ENCODE measurements at regions not wholly inside any gene's neighbourhood (a gene's known extent, or its start where the extent isn't known, plus 50 kb on each side); places are given as distances from the start of the nearest gene placed in this dataset.

- no peak for DNase-seq (ENCODE audit: low read depth, low spot score)
- no peaks in the 10 kb centered on the region for H3K9me3 ChIP-seq (ENCODE audit: control insufficient read depth, insufficient read depth, low read length)
- no CpG with 5 or more reads among the region's 7 CpGs for WGBS (ENCODE audit: insufficient coverage, insufficient read length)
Measured at GRCh38 chr12:81963026-81963425, 203.9 kb upstream of the PPFIA2 start.

DNA sequence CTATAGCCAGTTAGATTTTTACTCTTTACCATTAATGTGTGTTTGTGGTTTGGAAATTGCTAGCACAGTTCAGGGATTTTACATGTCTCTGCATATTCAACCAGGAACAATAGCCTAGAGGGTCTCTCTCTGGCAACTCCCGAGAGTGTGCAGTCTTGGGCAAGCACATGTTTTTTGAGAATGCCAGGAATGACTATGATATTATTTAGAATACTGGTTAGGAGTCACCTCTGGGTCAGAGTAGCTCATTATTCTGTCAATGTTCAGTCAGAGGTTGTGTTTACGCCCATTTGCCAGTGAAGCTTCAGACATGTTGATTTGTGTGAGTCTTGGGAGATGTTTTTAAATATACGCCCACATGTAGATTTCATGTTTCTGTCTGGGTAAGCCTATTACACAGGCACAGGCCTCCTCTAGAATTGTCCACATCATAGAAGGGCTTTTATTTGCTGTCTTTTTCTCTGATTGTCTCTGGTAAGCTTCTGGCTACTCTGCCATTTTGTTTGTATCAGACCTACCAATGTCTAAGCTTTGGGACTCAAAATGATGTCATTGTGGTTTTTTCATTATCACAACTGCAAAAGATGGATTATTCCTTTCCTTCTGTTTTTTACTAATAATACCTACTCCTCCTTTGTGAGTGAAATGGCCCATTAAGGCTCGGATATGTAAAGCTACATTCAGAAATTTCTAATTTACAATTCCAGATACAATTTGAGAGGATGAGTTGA is 203.1 kb upstream of the PPFIA2 start:
- DNase-seq (ENCODE audit: low read depth, low spot score): no peak
- H3K27ac ChIP-seq (ENCODE audit: low read length): no peak overlapping the region
- no peaks in the 10 kb centered on the region for H3K4me1 ChIP-seq (ENCODE audit: control insufficient read depth, insufficient read depth, low read length)
- H3K9me3 ChIP-seq (ENCODE audit: control insufficient read depth, insufficient read depth, low read length): no peaks in the 10 kb centered on the region
- WGBS (ENCODE audit: insufficient coverage, insufficient read length): no CpG with 5 or more reads among the region's 4 CpGs
- H3K27me3 ChIP-seq (ENCODE audit: control insufficient read depth, insufficient read depth, low read length): no peaks in the 10 kb centered on the region
- no peaks in the 10 kb centered on the region for H3K36me3 ChIP-seq (ENCODE audit: control insufficient read depth, insufficient read depth, low read length)
- no peak overlapping the region for H3K4me3 ChIP-seq (ENCODE audit: low read length)

More at GRCh38 chr12:81963026-81963425, 203.9 kb upstream of the PPFIA2 start:
- Histone ChIP-seq H3K36me3 (ENCODE audit: control insufficient read depth, insufficient read depth, low read length) (no peaks in the 10 kb centered on the region), H3K27me3 (ENCODE audit: control insufficient read depth, insufficient read depth, low read length) (no peaks in the 10 kb centered on the region), H3K4me1 (ENCODE audit: control insufficient read depth, insufficient read depth, low read length) (no peaks in the 10 kb centered on the region), H3K27ac (ENCODE audit: low read length) (no peak overlapping the region), H3K4me3 (ENCODE audit: low read length) (no peak overlapping the region)

GRCh38 chr12:81958406-81958805 is 199.3 kb upstream of the PPFIA2 start:
- no peak for DNase-seq (ENCODE audit: low read depth, low spot score)

GRCh38 chr12:81957631-81958030 is 198.5 kb upstream of the PPFIA2 start:
- H3K36me3 ChIP-seq (ENCODE audit: control insufficient read depth, insufficient read depth, low read length): no peaks in the 10 kb centered on the region
- no peaks in the 10 kb centered on the region for H3K4me1 ChIP-seq (ENCODE audit: control insufficient read depth, insufficient read depth, low read length)
- no peak for DNase-seq (ENCODE audit: low read depth, low spot score)
- no peak overlapping the region for H3K4me3 ChIP-seq (ENCODE audit: low read length)
- H3K27me3 ChIP-seq (ENCODE audit: control insufficient read depth, insufficient read depth, low read length): no peaks in the 10 kb centered on the region
- H3K9me3 ChIP-seq (ENCODE audit: control insufficient read depth, insufficient read depth, low read length): no peaks in the 10 kb centered on the region
- H3K27ac ChIP-seq (ENCODE audit: low read length): no peak overlapping the region

More at GRCh38 chr12:81958406-81958805, 199.3 kb upstream of the PPFIA2 start:
- H3K27me3 ChIP-seq (ENCODE audit: control insufficient read depth, insufficient read depth, low read length): no peaks in the 10 kb centered on the region
- H3K4me1 ChIP-seq (ENCODE audit: control insufficient read depth, insufficient read depth, low read length): no peaks in the 10 kb centered on the region
- H3K4me3 ChIP-seq (ENCODE audit: low read length): no peak overlapping the region
- no peaks in the 10 kb centered on the region for H3K36me3 ChIP-seq (ENCODE audit: control insufficient read depth, insufficient read depth, low read length)
- WGBS (ENCODE audit: insufficient coverage, insufficient read length): no CpG with 5 or more reads among the region's 1 CpG
- H3K9me3 ChIP-seq (ENCODE audit: control insufficient read depth, insufficient read depth, low read length): no peaks in the 10 kb centered on the region
- no peak overlapping the region for H3K27ac ChIP-seq (ENCODE audit: low read length)

DNA sequence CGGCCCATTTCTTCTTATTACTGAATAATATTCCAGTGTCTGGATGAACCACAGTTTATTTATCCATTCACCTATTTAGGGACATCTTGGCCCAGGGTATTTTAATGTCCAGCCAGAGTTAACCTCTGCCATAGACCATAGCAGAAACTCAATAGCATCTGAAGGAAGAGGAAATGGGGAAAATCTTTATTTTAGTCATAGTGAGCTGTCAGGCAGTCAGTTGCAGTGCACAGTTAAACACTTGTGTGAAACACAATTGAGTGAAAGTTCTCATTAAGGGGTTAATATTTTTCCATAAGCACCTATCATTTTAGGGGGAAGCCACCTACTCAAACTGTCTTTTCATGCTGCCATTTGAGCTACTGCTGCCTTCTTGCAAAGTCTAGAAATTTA is 197.3 kb upstream of the PPFIA2 start:
- Histone ChIP-seq H3K4me3 (ENCODE audit: low read length) (no peak overlapping the region), H3K27me3 (ENCODE audit: control insufficient read depth, insufficient read depth, low read length) (no peaks in the 10 kb centered on the region), H3K4me1 (ENCODE audit: control insufficient read depth, insufficient read depth, low read length) (no peaks in the 10 kb centered on the region), H3K27ac (ENCODE audit: low read length) (no peak overlapping the region), H3K9me3 (ENCODE audit: control insufficient read depth, insufficient read depth, low read length) (no peaks in the 10 kb centered on the region), H3K36me3 (ENCODE audit: control insufficient read depth, insufficient read depth, low read length) (no peaks in the 10 kb centered on the region)
- DNase-seq (ENCODE audit: low read depth, low spot score): no peak
- WGBS (ENCODE audit: insufficient coverage, insufficient read length): no CpG with 5 or more reads among the region's 1 CpG

GRCh38 chr12:81953541-81953940 is 194.4 kb upstream of the PPFIA2 start:
- no CpG with 5 or more reads among the region's 2 CpGs for WGBS (ENCODE audit: insufficient coverage, insufficient read length)
- H3K36me3 ChIP-seq (ENCODE audit: control insufficient read depth, insufficient read depth, low read length): no peaks in the 10 kb centered on the region
- no peak overlapping the region for H3K4me3 ChIP-seq (ENCODE audit: low read length)

DNA sequence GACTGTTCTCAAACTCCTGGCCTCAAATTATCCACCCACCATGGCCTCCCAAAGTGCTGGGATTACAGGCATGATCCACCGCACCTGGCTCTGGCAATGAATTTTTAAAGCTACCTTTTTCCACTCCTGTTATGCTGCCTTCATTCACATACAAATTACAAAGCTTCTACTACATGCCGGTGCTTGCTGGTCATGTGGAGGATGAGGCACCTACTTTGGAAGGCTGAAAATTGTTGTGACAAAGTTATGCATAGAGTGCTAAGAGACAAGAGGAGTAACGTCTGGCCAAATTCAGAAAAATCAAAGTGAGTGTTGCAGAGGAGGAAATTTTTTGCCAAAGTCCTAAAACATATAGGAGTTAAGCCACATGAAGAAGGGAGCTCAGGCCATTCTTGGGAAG is 191.7 kb upstream of the PPFIA2 start:
- H3K27me3 ChIP-seq (ENCODE audit: control insufficient read depth, insufficient read depth, low read length): no peaks in the 10 kb centered on the region
- no peak for DNase-seq (ENCODE audit: low read depth, low spot score)
- WGBS (ENCODE audit: insufficient coverage, insufficient read length): no CpG with 5 or more reads among the region's 3 CpGs

More at GRCh38 chr12:81953541-81953940, 194.4 kb upstream of the PPFIA2 start:
- Histone ChIP-seq H3K27me3 (ENCODE audit: control insufficient read depth, insufficient read depth, low read length) (no peaks in the 10 kb centered on the region), H3K4me1 (ENCODE audit: control insufficient read depth, insufficient read depth, low read length) (no peaks in the 10 kb centered on the region), H3K9me3 (ENCODE audit: control insufficient read depth, insufficient read depth, low read length) (no peaks in the 10 kb centered on the region), H3K27ac (ENCODE audit: low read length) (no peak overlapping the region)
- DNase-seq (ENCODE audit: low read depth, low spot score): no peak

DNA sequence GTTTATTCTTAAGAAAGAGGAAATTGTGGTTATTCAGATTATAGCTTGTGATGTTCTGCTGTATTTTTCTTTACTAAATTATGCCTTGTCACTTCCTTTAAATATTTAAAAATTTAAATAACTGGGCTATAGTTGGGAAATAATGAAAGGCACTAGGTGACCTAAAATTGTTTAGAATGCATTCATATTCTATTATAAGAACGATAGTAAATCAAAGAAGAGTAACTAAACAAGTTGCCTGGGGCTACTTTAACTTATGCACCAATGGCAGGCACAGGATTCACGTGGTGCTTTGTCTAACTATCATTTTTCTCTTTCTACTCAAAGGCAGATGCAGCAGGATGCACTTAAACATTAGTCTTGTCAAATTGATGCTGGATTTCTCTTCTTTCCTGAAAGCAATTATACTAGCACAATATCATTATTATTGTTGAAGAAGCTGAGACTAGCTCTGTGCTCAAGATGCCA is 190.7 kb upstream of the PPFIA2 start:
- H3K4me3 ChIP-seq (ENCODE audit: low read length): no peak overlapping the region
- no peaks in the 10 kb centered on the region for H3K36me3 ChIP-seq (ENCODE audit: control insufficient read depth, insufficient read depth, low read length)
- no peak overlapping the region for H3K27ac ChIP-seq (ENCODE audit: low read length)
- no peaks in the 10 kb centered on the region for H3K4me1 ChIP-seq (ENCODE audit: control insufficient read depth, insufficient read depth, low read length)
- no CpG with 5 or more reads among the region's 2 CpGs for WGBS (ENCODE audit: insufficient coverage, insufficient read length)
- DNase-seq (ENCODE audit: low read depth, low spot score): no peak
- H3K27me3 ChIP-seq (ENCODE audit: control insufficient read depth, insufficient read depth, low read length): no peaks in the 10 kb centered on the region
- no peaks in the 10 kb centered on the region for H3K9me3 ChIP-seq (ENCODE audit: control insufficient read depth, insufficient read depth, low read length)

More for the DNA sequence above, 191.7 kb upstream of the PPFIA2 start:
- Histone ChIP-seq H3K27ac (ENCODE audit: low read length) (no peak overlapping the region), H3K4me1 (ENCODE audit: control insufficient read depth, insufficient read depth, low read length) (no peaks in the 10 kb centered on the region), H3K9me3 (ENCODE audit: control insufficient read depth, insufficient read depth, low read length) (no peaks in the 10 kb centered on the region), H3K36me3 (ENCODE audit: control insufficient read depth, insufficient read depth, low read length) (no peaks in the 10 kb centered on the region), H3K4me3 (ENCODE audit: low read length) (no peak overlapping the region)

DNA sequence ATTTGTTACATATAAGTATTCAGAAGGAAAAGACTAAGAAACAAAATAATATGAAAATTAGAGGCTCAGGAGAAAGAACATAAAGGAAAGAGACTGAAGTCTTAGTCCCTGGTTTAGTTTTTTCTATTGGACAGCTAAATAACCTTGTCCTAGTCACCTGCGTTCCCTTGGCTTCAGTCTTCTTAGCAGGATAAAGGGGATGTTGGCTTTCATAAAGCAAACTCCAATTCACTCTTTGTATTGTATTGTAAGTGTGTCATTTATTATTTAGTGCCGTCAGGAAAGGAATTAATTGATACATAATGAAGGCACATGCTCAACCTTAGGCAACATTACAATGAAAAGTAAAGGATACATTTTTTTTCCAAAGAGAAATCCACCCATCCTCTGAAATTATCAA is 190.3 kb upstream of the PPFIA2 start:
- Histone ChIP-seq H3K27me3 (ENCODE audit: control insufficient read depth, insufficient read depth, low read length) (no peaks in the 10 kb centered on the region), H3K27ac (ENCODE audit: low read length) (no peak overlapping the region), H3K36me3 (ENCODE audit: control insufficient read depth, insufficient read depth, low read length) (no peaks in the 10 kb centered on the region), H3K9me3 (ENCODE audit: control insufficient read depth, insufficient read depth, low read length) (no peaks in the 10 kb centered on the region), H3K4me3 (ENCODE audit: low read length) (no peak overlapping the region), H3K4me1 (ENCODE audit: control insufficient read depth, insufficient read depth, low read length) (no peaks in the 10 kb centered on the region)
- DNase-seq (ENCODE audit: low read depth, low spot score): no peak
- WGBS (ENCODE audit: insufficient coverage, insufficient read length): no CpG with 5 or more reads among the region's 2 CpGs

- H3K27ac ChIP-seq (ENCODE audit: low read length): no peak overlapping the region
- H3K36me3 ChIP-seq (ENCODE audit: control insufficient read depth, insufficient read depth, low read length): no peaks in the 10 kb centered on the region
- H3K9me3 ChIP-seq (ENCODE audit: control insufficient read depth, insufficient read depth, low read length): no peaks in the 10 kb centered on the region
- DNase-seq (ENCODE audit: low read depth, low spot score): no peak
- WGBS (ENCODE audit: insufficient coverage, insufficient read length): no CpG with 5 or more reads among the region's 2 CpGs
- no peaks in the 10 kb centered on the region for H3K4me1 ChIP-seq (ENCODE audit: control insufficient read depth, insufficient read depth, low read length)
- H3K27me3 ChIP-seq (ENCODE audit: control insufficient read depth, insufficient read depth, low read length): no peaks in the 10 kb centered on the region
- no peak overlapping the region for H3K4me3 ChIP-seq (ENCODE audit: low read length)
Measured at GRCh38 chr12:81944886-81945285, 185.7 kb upstream of the PPFIA2 start.

- Histone ChIP-seq H3K27ac (ENCODE audit: low read length) (no peak overlapping the region), H3K4me1 (ENCODE audit: control insufficient read depth, insufficient read depth, low read length) (no peaks in the 10 kb centered on the region), H3K36me3 (ENCODE audit: control insufficient read depth, insufficient read depth, low read length) (no peaks in the 10 kb centered on the region), H3K27me3 (ENCODE audit: control insufficient read depth, insufficient read depth, low read length) (no peaks in the 10 kb centered on the region), H3K4me3 (ENCODE audit: low read length) (no peak overlapping the region), H3K9me3 (ENCODE audit: control insufficient read depth, insufficient read depth, low read length) (no peaks in the 10 kb centered on the region)
- DNase-seq (ENCODE audit: low read depth, low spot score): no peak
- no CpG with 5 or more reads among the region's 4 CpGs for WGBS (ENCODE audit: insufficient coverage, insufficient read length)
Measured at GRCh38 chr12:81942594-81942993, 183.4 kb upstream of the PPFIA2 start.

Measured in iPS DF 6.9 (cell line).